ENCODE measurements at regions not wholly inside any gene's neighbourhood (a gene's known extent, or its start where the extent isn't known, plus 50 kb on each side); places are given as distances from the start of the nearest gene placed in this dataset.

- H3K36me3 Mint-ChIP-seq (ENCODE audit: unreplicated experiment): no peaks in the 10 kb centered on the region
- no peak overlapping the region for H3K27ac Mint-ChIP-seq (ENCODE audit: unreplicated experiment)
- no peaks in the 10 kb centered on the region for H3K4me1 Mint-ChIP-seq (ENCODE audit: unreplicated experiment)
- DNase-seq (ENCODE audit: extremely low spot score, unreplicated experiment): no peak
- no peaks in the 10 kb centered on the region for H3K9me3 Mint-ChIP-seq (ENCODE audit: unreplicated experiment)
- peaks cover 11% of the 10 kb centered on the region for H3K27me3 Mint-ChIP-seq (ENCODE audit: unreplicated experiment)
- TF ChIP-seq, protein P1, sequence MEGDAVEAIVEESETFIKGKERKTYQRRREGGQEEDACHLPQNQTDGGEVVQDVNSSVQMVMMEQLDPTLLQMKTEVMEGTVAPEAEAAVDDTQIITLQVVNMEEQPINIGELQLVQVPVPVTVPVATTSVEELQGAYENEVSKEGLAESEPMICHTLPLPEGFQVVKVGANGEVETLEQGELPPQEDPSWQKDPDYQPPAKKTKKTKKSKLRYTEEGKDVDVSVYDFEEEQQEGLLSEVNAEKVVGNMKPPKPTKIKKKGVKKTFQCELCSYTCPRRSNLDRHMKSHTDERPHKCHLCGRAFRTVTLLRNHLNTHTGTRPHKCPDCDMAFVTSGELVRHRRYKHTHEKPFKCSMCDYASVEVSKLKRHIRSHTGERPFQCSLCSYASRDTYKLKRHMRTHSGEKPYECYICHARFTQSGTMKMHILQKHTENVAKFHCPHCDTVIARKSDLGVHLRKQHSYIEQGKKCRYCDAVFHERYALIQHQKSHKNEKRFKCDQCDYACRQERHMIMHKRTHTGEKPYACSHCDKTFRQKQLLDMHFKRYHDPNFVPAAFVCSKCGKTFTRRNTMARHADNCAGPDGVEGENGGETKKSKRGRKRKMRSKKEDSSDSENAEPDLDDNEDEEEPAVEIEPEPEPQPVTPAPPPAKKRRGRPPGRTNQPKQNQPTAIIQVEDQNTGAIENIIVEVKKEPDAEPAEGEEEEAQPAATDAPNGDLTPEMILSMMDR (IDR thresholded peaks at IDR 0.05): no peak
- no peak overlapping the region for H3K4me3 Mint-ChIP-seq (ENCODE audit: unreplicated experiment)
Measured at GRCh38 chr11:111166598-111166997, 78.9 kb upstream of the POU2AF2 start.

GRCh38 chr11:111162305-111162704 lies 83.2 kb upstream of the POU2AF2 start:
- no peaks in the 10 kb centered on the region for H3K4me1 Mint-ChIP-seq (ENCODE audit: unreplicated experiment)
- no peak for DNase-seq (ENCODE audit: extremely low spot score, unreplicated experiment)
- no peak overlapping the region for H3K27ac Mint-ChIP-seq (ENCODE audit: unreplicated experiment)
- TF ChIP-seq, protein P1 (IDR thresholded peaks at IDR 0.05): no peak
- H3K9me3 Mint-ChIP-seq (ENCODE audit: unreplicated experiment): no peaks in the 10 kb centered on the region
- H3K4me3 Mint-ChIP-seq (ENCODE audit: unreplicated experiment): no peak overlapping the region
- H3K27me3 Mint-ChIP-seq (ENCODE audit: unreplicated experiment): peaks cover 27% of the 10 kb centered on the region
- no peaks in the 10 kb centered on the region for H3K36me3 Mint-ChIP-seq (ENCODE audit: unreplicated experiment)

DNA sequence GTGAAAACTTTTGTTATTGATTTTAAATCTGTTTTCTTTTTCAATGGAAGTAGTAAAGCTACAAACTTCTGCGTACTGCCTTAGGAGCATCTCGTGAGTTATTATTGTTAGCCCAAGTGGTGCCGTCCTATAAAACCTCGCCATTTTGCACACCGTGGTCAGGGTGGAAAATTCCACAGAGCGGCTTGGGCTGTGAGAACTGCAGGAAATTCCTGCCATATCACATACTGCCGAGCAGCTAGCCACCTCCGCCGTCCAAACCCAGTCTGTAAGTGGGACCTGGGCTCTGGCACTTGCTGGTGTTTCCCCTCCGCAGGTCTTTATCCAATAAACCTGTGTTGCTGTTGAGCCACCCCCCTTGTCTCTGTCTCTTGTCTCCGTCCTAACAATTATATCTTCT lies 88.0 kb upstream of the POU2AF2 start:
- H3K4me1 Mint-ChIP-seq (ENCODE audit: unreplicated experiment): no peaks in the 10 kb centered on the region
- DNase-seq (ENCODE audit: extremely low spot score, unreplicated experiment): no peak
- no peak overlapping the region for H3K4me3 Mint-ChIP-seq (ENCODE audit: unreplicated experiment)
- TF ChIP-seq, protein P1 (IDR thresholded peaks at IDR 0.05): no peak
- H3K27ac Mint-ChIP-seq (ENCODE audit: unreplicated experiment): no peak overlapping the region
- no peaks in the 10 kb centered on the region for H3K36me3 Mint-ChIP-seq (ENCODE audit: unreplicated experiment)
- no peaks in the 10 kb centered on the region for H3K9me3 Mint-ChIP-seq (ENCODE audit: unreplicated experiment)
- H3K27me3 Mint-ChIP-seq (ENCODE audit: unreplicated experiment): peaks cover 25% of the 10 kb centered on the region

- H3K4me1 Mint-ChIP-seq (ENCODE audit: unreplicated experiment): no peaks in the 10 kb centered on the region
- H3K9me3 Mint-ChIP-seq (ENCODE audit: unreplicated experiment): no peaks in the 10 kb centered on the region
- peaks cover 16% of the 10 kb centered on the region for H3K27me3 Mint-ChIP-seq (ENCODE audit: unreplicated experiment)
- H3K36me3 Mint-ChIP-seq (ENCODE audit: unreplicated experiment): no peaks in the 10 kb centered on the region
- no peak overlapping the region for H3K27ac Mint-ChIP-seq (ENCODE audit: unreplicated experiment)
- no peak for DNase-seq (ENCODE audit: extremely low spot score, unreplicated experiment)
- no peak overlapping the region for H3K4me3 Mint-ChIP-seq (ENCODE audit: unreplicated experiment)
- TF ChIP-seq, protein P1 (IDR thresholded peaks at IDR 0.05): no peak
Measured at GRCh38 chr11:111155021-111155420, 90.5 kb upstream of the POU2AF2 start.

GRCh38 chr11:111153194-111153593 lies 92.3 kb upstream of the POU2AF2 start:
- Mint-ChIP-seq H3K27ac (ENCODE audit: unreplicated experiment) (no peak overlapping the region), H3K4me3 (ENCODE audit: unreplicated experiment) (no peak overlapping the region), H3K9me3 (ENCODE audit: unreplicated experiment) (no peaks in the 10 kb centered on the region), H3K27me3 (ENCODE audit: unreplicated experiment) (peaks cover 9% of the 10 kb centered on the region), H3K36me3 (ENCODE audit: unreplicated experiment) (no peaks in the 10 kb centered on the region), H3K4me1 (ENCODE audit: unreplicated experiment) (peaks cover 10% of the 10 kb centered on the region)
- DNase-seq (ENCODE audit: extremely low spot score, unreplicated experiment): no peak
- TF ChIP-seq, protein P1 (IDR thresholded peaks at IDR 0.05): no peak
